ENCODE measurements at regions not wholly inside any gene's neighbourhood (a gene's known extent, or its start where the extent isn't known, plus 50 kb on each side); places are given as distances from the start of the nearest gene placed in this dataset.
A peak's percentile ranks its signal among the peaks of the same experiment; 100 is the strongest.

DNA sequence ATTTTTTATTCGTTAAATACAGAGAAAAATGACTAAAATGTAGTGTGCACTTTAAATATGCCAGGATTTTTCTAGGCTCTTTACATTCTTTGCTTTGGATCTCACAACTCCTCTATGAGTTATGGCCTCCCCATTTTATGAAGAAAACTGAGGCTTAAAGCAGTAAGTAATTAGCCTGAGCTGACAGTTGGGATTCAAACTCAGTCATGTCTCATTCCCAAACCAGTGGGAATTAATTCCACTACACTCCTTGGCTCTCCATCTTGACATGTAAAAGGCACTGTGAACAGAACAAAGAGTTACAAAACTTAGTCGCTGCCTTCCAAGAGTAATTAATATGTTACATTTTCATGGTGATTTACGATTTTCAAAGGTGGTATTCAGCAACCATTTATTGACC lies 351.9 kb downstream of the SATB2 start:
- H2AFZ ChIP-seq (ENCODE audit: low read depth, low read length), result no peak overlapping the region
- no CpG with 5 or more reads among the region's 3 CpGs for WGBS

GRCh38 chr2:199101487-199101886 lies 356.3 kb downstream of the SATB2 start:
- no peaks in the 10 kb centered on the region for H3K27me3 ChIP-seq (ENCODE audit: control insufficient read depth in 1 of 2, insufficient read depth in 1 of 2, low read length in 2 of 2)
- H3K79me1 ChIP-seq (replicated peaks; ENCODE audit: low read length, poor library complexity, severe bottlenecking), result no peaks in the 10 kb centered on the region
- no peak overlapping the region for H3K23ac ChIP-seq (ENCODE audit: low read length in 2 of 2)
- no peak overlapping the region for H2BK15ac ChIP-seq (ENCODE audit: low read depth, poor library complexity, severe bottlenecking)
- no peak overlapping the region for H3K9ac ChIP-seq (ENCODE audit: low read length)
- H2AFZ ChIP-seq (ENCODE audit: low read depth, low read length), result no peak overlapping the region
- no peak overlapping the region for H4K8ac ChIP-seq (ENCODE audit: low read length)
- H2BK5ac ChIP-seq (ENCODE audit: low read depth, low read length, poor library complexity, severe bottlenecking), result no peak overlapping the region
- H2BK120ac ChIP-seq (ENCODE audit: low read depth, low read length), result no peak overlapping the region
- no peak for DNase-seq
- no peaks in the 10 kb centered on the region for H3K4me1 ChIP-seq (ENCODE audit: control insufficient read depth, insufficient read depth, low read depth, low read length)
- H3K4ac ChIP-seq (ENCODE audit: low read depth in 1 of 2, low read length in 2 of 2), result no peak overlapping the region
- H3K27ac ChIP-seq (ENCODE audit: low read length, poor library complexity, severe bottlenecking), result no peak overlapping the region
- H3K18ac ChIP-seq (ENCODE audit: low read depth in 1 of 2, low read length in 2 of 2), result no peak overlapping the region
- WGBS, result 83% methylated on average over 3 of the region's 3 CpGs
- H2BK12ac ChIP-seq (ENCODE audit: low read length in 2 of 2), result no peak overlapping the region
- H3K14ac ChIP-seq (ENCODE audit: low read length in 2 of 2), result no peak overlapping the region
- no peaks in the 10 kb centered on the region for H3K9me3 ChIP-seq (ENCODE audit: control insufficient read depth, low read length)
- H2AK5ac ChIP-seq (ENCODE audit: low read length, severe bottlenecking), result no peak overlapping the region
- no peaks in the 10 kb centered on the region for H3K36me3 ChIP-seq (ENCODE audit: control insufficient read depth in 1 of 2, insufficient read depth in 2 of 2, low read depth in 1 of 2, low read length in 2 of 2)
- no peak overlapping the region for H3K4me3 ChIP-seq (ENCODE audit: insufficient read depth in 1 of 2, low read depth in 1 of 2, low read length in 2 of 2)
- H3K4me2 ChIP-seq (ENCODE audit: low read length, poor library complexity, severe bottlenecking), result no peak overlapping the region
- H4K91ac ChIP-seq (ENCODE audit: low read length), result no peak overlapping the region

More for the DNA sequence above, 351.9 kb downstream of the SATB2 start:
- Histone ChIP-seq H2BK120ac (ENCODE audit: low read depth, low read length) (no peak overlapping the region), H2BK15ac (ENCODE audit: low read depth, poor library complexity, severe bottlenecking) (no peak overlapping the region), H2AK5ac (ENCODE audit: low read length, severe bottlenecking) (no peak overlapping the region), H2BK5ac (ENCODE audit: low read depth, low read length, poor library complexity, severe bottlenecking) (no peak overlapping the region), H3K18ac (ENCODE audit: low read depth in 1 of 2, low read length in 2 of 2) (no peak overlapping the region), H3K4me1 (ENCODE audit: control insufficient read depth, insufficient read depth, low read depth, low read length) (no peaks in the 10 kb centered on the region), H3K79me1 (replicated peaks; ENCODE audit: low read length, poor library complexity, severe bottlenecking) (no peaks in the 10 kb centered on the region), H3K27me3 (ENCODE audit: control insufficient read depth in 1 of 2, insufficient read depth in 1 of 2, low read length in 2 of 2) (peaks cover 0 to 12% of the 10 kb centered on the region in 2 experiments), H3K36me3 (ENCODE audit: control insufficient read depth in 1 of 2, insufficient read depth in 2 of 2, low read depth in 1 of 2, low read length in 2 of 2) (no peaks in the 10 kb centered on the region), H3K9ac (ENCODE audit: low read length) (no peak overlapping the region), H2BK12ac (ENCODE audit: low read length in 2 of 2) (no peak overlapping the region), H4K91ac (ENCODE audit: low read length) (no peak overlapping the region), H4K8ac (ENCODE audit: low read length) (no peak overlapping the region), H3K4me3 (ENCODE audit: insufficient read depth in 1 of 2, low read depth in 1 of 2, low read length in 2 of 2) (no peak overlapping the region), H3K23ac (ENCODE audit: low read length in 2 of 2) (no peak overlapping the region), H3K4me2 (ENCODE audit: low read length, poor library complexity, severe bottlenecking) (no peak overlapping the region), H3K9me3 (ENCODE audit: control insufficient read depth, low read length) (no peaks in the 10 kb centered on the region), H3K4ac (ENCODE audit: low read depth in 1 of 2, low read length in 2 of 2) (no peak overlapping the region), H3K27ac (ENCODE audit: low read length, poor library complexity, severe bottlenecking) (no peak overlapping the region), H3K14ac (ENCODE audit: low read length in 2 of 2) (no peak overlapping the region)
- no peak for DNase-seq

DNA sequence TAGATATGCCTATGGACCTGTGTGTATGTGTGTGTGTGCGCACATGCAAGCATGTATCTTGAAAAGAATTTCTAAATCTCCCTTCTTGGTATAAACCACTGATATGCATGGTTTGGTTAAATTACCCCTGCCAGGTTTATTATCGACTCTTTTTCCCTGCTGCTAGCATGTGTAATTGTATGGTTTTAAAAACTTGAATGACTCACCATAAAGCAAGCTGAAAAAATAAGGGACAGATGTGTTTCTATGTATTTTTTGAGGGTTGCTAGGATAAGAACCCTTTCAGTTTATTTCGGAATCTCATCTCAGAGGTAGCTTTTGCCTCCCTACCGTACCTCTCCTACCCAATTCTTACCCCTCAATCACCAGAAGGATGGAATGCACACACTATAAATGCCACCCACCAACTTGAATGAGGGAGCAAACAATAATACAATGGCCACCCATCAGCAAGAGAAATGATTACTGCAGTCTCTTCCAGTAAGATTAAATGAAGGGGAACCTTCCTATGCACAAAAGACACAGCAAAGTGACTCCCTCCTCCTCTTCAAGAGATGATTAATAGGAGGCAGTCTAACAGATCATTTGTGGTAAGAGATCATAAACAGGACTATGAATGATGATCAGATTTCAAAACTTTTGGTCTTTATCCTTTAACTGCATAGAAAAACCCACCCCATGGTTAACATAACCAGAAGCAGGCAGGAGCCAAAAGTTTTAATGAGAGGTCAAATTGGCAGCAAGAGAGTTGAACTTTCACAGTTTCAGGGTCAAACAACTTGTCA lies 357.2 kb downstream of the SATB2 start:
- no peak overlapping the region for H4K91ac ChIP-seq (ENCODE audit: low read length)
- H2BK15ac ChIP-seq (ENCODE audit: low read depth, poor library complexity, severe bottlenecking), result no peak overlapping the region
- H3K14ac ChIP-seq (ENCODE audit: low read length in 2 of 2), result no peak overlapping the region
- no peak overlapping the region for H3K4me2 ChIP-seq (ENCODE audit: low read length, poor library complexity, severe bottlenecking)
- no peak overlapping the region for H2AK5ac ChIP-seq (ENCODE audit: low read length, severe bottlenecking)
- H3K23ac ChIP-seq (ENCODE audit: low read length in 2 of 2), result no peak overlapping the region
- H3K36me3 ChIP-seq (ENCODE audit: control insufficient read depth in 1 of 2, insufficient read depth in 2 of 2, low read depth in 1 of 2, low read length in 2 of 2), result no peaks in the 10 kb centered on the region
- 66% methylated on average over 2 of the region's 4 CpGs for WGBS
- no peaks in the 10 kb centered on the region for H3K4me1 ChIP-seq (ENCODE audit: control insufficient read depth, insufficient read depth, low read depth, low read length)
- H2BK5ac ChIP-seq (ENCODE audit: low read depth, low read length, poor library complexity, severe bottlenecking), result no peak overlapping the region
- no peaks in the 10 kb centered on the region for H3K9me3 ChIP-seq (ENCODE audit: control insufficient read depth, low read length)
- no peak overlapping the region for H2BK12ac ChIP-seq (ENCODE audit: low read length in 2 of 2)
- no peaks in the 10 kb centered on the region for H3K79me1 ChIP-seq (replicated peaks; ENCODE audit: low read length, poor library complexity, severe bottlenecking)
- peak overlapping the region; percentile 71 for H3K9ac ChIP-seq (ENCODE audit: low read length)
- H2BK120ac ChIP-seq (ENCODE audit: low read depth, low read length), result no peak overlapping the region
- H3K27ac ChIP-seq (ENCODE audit: low read length, poor library complexity, severe bottlenecking), result no peak overlapping the region
- no peak for DNase-seq
- no peak overlapping the region for H4K8ac ChIP-seq (ENCODE audit: low read length)
- H3K4ac ChIP-seq (ENCODE audit: low read depth in 1 of 2, low read length in 2 of 2), result no peak overlapping the region
- peak overlapping the region in 1 of 2 experiments; percentile 36 for H3K4me3 ChIP-seq (ENCODE audit: insufficient read depth in 1 of 2, low read depth in 1 of 2, low read length in 2 of 2)
- H3K18ac ChIP-seq (ENCODE audit: low read depth in 1 of 2, low read length in 2 of 2), result no peak overlapping the region
- H3K27me3 ChIP-seq (ENCODE audit: control insufficient read depth in 1 of 2, insufficient read depth in 1 of 2, low read length in 2 of 2), result no peaks in the 10 kb centered on the region
- H2AFZ ChIP-seq (ENCODE audit: low read depth, low read length), result no peak overlapping the region

DNA sequence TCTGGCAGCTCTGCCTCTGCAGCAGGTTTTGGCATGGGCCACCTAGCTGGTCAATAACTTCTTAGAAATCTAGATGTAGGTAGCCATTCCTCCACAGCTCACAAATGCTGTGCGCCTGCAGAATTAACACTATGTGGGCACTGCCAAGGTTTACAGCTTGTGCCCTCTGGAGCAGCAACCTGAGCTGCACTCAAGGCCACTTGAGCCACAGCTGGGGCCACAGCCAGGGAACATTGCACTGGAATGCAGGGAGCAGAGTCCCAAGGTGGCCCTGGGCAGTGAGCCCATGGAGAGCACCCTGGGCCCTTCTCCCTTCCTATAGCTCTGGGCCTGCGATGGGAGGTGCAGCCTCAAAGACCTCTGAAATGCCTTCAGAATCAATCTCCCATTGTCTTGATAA lies 365.3 kb downstream of the SATB2 start:
- Histone ChIP-seq H2AFZ (ENCODE audit: low read depth, low read length) (no peak overlapping the region), H3K23ac (ENCODE audit: low read length in 2 of 2) (no peak overlapping the region), H3K79me1 (replicated peaks; ENCODE audit: low read length, poor library complexity, severe bottlenecking) (no peaks in the 10 kb centered on the region), H3K18ac (ENCODE audit: low read depth in 1 of 2, low read length in 2 of 2) (no peak overlapping the region), H2BK5ac (ENCODE audit: low read depth, low read length, poor library complexity, severe bottlenecking) (no peak overlapping the region), H4K91ac (ENCODE audit: low read length) (no peak overlapping the region), H2BK120ac (ENCODE audit: low read depth, low read length) (no peak overlapping the region), H3K4me3 (ENCODE audit: insufficient read depth in 1 of 2, low read depth in 1 of 2, low read length in 2 of 2) (no peak overlapping the region), H3K9ac (ENCODE audit: low read length) (no peak overlapping the region), H3K36me3 (ENCODE audit: control insufficient read depth in 1 of 2, insufficient read depth in 2 of 2, low read depth in 1 of 2, low read length in 2 of 2) (no peaks in the 10 kb centered on the region), H3K4ac (ENCODE audit: low read depth in 1 of 2, low read length in 2 of 2) (no peak overlapping the region), H3K9me3 (ENCODE audit: control insufficient read depth, low read length) (no peaks in the 10 kb centered on the region), H4K8ac (ENCODE audit: low read length) (no peak overlapping the region), H2AK5ac (ENCODE audit: low read length, severe bottlenecking) (no peak overlapping the region), H3K14ac (ENCODE audit: low read length in 2 of 2) (no peak overlapping the region), H2BK12ac (ENCODE audit: low read length in 2 of 2) (no peak overlapping the region), H3K27ac (ENCODE audit: low read length, poor library complexity, severe bottlenecking) (no peak overlapping the region), H3K27me3 (ENCODE audit: control insufficient read depth in 1 of 2, insufficient read depth in 1 of 2, low read length in 2 of 2) (no peaks in the 10 kb centered on the region), H3K4me2 (ENCODE audit: low read length, poor library complexity, severe bottlenecking) (no peak overlapping the region), H3K4me1 (ENCODE audit: control insufficient read depth, insufficient read depth, low read depth, low read length) (no peaks in the 10 kb centered on the region), H2BK15ac (ENCODE audit: low read depth, poor library complexity, severe bottlenecking) (no peak overlapping the region)
- DNase-seq, result no peak
- 80% methylated on average over 2 of the region's 2 CpGs for WGBS
